DMS114 treated with DMSO at 0.1 percent for 48 hours (cell line): ENCODE measurements at regions not wholly inside any gene's neighbourhood (a gene's known extent, or its start where the extent isn't known, plus 50 kb on each side); places are given as distances from the start of the nearest gene placed in this dataset.
"Not testable (repeated sequence)": the region's sequence is repeated elsewhere in the genome, so short reads cannot be mapped to it uniquely, and the experiment has no call there.

Source experiments
- DNase-seq: peaks from one replicate; lab custom pipeline; 2025; ENCODE audit not compliant: unreplicated experiment; lab: John Stamatoyannopoulos, UW

DNA sequence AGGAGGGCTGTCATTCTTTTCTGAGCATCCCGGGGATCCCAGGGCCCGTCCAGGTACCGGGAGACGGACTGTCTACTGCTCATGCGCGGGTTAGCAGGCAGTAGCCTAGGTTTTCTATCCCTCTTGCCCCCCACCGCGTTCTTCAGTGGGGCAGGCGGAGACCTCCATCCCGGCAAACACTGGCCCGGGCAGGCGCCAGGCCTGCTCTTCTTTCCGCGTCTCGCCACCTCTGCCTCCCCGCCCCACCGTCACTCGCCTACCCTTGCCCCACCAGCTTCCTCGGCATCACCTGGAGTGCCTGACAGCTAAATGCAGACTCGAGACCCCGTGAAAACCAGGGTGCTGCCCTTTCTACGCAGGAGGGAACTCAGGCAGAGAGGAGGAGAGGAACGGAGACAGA, 1937.7 kb upstream of the DEFB115 start:
- DNase-seq: no peak

DNA sequence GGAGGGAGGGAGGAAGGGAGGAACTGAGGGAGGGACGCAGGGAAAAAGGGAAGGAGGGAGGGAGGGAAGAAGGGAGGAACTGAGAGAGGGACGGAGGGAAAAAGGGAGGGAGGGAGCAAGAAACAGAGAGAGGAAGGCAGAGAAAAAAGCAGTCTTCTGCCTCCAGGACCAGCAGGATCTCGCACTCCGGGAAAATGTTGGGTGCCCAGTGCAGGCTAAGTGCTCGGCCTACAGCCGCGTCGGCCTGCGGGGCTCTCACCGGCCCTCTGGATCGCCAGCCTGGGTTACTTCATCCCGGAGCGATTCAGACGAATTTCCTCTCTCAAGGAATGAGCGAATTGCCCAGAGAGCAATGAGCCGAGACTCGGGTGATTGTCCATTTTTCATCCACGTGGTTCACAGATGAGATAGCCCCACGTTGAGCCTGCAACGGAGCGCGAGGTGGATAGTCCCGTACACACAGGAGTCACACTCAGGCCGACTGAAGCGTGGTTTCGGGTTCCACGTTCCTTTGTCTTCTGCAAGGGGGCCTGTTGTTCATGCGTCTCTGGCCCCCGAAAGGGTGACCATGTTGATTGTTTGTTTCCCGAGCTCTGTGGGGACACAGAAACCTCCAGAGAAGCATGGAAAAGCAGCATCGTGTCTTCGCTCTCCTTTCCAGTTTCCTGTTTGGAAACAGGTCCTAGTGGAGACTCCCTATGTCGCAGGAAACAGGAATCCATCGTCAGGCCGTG, 1937.1 kb upstream of the DEFB115 start:
- DNase-seq: not testable (repeated sequence)

DNA sequence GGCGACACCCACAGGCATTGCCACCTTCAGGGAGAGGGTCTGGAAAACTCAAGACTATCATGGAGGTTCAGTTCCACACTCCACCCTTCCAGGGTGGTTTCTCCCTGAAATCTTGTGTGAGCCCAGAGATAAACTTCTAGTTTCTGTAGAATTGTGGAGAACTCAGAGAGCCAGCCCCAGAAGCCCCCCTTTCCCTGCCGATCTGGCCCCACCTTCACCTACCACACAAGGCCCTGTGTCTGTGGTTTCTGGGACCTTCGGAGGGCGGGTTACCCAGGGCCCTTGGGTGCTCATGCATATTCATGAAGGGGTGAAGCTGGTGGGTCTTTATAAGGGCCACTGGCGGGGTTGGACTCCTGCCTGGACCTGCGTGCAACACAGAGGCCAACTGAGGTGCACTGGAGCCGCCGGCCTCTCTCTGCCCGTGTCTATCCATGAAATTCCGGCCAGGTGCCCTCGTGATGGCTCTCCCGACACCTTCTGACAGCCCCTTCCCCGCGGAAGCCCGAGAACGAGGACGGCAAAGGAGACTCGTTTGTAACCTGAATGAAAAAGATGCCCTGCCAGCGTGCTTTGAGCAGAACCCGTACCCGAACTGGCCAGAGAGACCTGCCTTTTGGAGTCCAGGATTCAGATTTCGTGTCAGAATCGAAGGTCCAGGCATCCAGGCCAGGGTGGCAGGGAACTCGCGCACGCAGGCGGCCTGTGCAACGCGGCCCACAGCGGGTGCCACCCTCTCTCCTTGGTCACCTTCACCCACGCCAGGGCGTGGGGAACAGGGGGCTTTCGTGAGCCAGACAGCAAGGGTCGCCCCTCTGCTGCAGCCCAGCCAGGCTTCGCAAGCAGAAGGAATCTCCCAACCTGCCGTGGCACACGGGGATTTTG, 1933.6 kb upstream of the DEFB115 start:
- DNase-seq: not testable (repeated sequence)

DNA sequence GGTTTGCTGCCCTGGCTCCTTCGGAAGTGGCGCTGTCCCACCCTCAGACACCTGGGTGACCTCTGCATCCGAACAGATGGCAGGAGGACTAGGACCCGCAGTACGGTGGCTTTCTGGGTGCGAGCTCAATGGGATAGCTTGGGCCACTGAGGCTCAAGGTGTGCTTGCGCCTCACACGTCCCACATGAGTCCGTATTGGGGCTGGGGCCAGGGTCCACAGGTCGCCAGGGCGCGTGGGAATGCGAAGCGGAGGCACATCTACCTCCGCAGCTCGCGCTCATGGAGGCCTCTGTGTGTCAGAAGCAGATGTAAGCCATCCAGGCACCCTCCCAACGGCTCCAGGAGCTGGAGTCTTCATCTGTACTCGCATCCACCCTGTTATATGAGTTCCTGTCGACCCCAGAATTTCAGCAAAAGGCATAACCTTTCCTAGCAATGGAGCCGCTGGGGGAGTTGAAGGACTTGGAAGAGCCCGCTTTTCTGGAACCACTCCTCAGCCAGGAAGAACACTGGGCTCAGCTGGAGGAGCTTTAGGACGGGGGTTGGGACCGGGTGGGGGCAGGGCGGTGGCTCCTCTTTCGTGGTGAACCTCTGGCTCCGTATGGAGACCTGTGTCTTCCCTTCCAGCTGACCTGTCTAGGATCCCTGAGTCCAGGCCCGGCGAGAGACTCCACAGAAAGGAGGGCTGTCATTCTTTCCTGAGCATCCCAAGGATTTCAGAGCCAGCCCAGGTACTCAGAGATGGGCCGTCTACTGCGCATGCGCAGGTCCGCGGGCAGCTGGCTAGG, 1932.8 kb upstream of the DEFB115 start:
- not testable (repeated sequence) for DNase-seq

DNA sequence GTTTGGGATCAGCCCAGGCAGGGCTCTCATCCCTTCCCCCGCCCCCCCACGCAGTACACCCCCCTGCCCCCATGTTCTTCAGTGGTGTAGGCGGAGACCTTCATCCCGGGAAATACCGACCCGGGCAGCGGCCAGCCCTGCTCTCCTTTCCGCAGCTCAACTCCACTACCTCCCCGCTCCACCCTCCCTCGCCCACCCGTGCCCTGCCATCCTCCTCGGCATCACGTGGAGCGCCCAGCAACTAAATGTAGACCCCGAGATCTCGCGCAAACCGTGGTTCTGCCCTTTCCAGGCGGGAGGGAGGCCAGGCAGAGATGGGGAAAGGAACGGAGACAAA, 1932.2 kb upstream of the DEFB115 start:
- DNase-seq: no peak

DNA sequence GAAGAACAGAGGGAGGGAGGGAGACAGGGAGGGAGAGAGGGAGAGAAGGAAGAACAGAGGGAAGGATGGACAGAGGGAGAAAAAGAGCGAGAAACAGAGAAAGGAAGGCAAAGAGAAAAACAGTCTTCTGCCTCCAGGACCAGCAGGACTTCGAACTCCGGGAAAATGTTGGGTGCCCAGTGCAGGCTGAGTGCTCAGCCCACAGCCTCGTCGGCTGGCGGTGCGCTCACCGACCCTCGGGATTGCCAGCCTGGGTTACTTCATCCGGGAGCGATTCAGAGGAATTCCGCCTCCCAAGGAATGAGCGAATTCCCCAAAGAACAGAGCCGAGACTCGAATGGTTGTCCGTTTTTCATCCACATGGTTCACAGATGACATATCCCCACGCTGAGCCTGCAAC, 1931.7 kb upstream of the DEFB115 start:
- DNase-seq: not testable (repeated sequence)

DNA sequence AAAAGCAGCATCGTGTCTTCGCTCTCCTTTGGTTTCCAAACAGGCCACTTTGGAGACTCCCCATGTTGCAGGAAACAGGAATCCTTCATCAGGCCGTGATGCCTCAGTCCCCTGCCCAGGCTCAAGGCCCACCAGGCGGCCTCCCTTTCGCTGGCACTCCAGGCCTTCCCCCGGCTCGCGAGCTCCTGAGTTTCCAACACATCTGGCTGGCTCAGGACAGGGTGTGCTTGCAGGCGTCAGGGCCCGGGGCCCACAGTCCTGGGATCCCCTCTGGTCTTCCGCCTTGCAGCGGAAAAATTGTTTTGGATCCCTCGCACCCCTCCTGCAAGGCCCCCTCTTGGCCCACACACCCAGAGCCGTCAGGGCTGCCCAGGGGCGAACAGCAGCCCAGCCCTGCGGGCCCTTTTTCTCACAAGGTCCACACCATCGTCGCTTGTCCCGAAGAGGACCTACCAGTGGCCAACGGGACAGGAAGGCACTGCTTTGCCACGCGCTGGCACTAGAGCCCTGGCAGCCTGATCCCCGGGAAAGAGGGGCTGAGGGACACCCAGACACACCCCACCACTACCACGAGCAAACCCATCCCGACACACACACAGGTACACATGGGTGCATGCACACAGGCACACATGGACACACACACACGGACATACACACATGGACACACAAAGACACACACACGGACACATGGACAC, 1930.9 kb upstream of the DEFB115 start:
- no peak for DNase-seq

DNA sequence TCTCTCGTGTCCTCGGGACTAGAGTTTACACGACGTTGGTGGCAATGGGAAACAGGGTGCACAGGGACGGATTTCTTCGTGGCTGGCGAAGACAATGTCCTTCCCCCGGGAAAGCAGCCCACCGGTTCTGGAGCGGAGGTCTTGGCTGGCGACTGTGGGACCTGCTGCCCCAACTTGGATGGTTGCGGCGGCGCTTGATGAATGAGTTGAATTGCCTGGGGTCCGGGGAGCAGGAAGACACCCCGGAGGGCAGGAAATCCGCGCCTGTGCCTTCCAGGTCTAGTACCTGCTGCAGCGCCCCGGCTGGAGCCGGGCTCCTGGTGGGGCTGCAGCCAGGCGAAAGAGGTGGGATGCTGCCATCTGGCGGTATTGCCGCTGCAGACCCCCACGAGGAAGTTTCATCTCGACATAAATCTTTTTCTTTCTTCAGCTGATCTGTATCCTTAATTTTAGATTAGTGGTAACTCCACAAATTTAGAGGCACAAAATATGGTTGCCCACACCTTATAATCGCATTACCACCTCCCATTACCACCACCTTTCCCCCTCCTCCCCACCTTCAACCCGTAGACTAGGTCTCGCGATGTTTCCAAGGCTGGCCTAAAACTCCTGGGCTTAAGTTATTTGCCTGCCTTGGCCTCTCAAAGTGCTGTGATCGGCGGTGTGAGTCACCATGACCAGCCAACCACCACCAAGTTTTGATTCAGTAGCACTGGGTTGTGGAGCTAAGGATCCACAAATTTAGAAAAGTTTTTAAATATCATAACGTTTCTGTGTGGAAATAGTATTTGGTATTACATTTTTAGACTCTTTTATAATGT, 1929.7 kb upstream of the DEFB115 start:
- DNase-seq: peak; percentile 20

DNA sequence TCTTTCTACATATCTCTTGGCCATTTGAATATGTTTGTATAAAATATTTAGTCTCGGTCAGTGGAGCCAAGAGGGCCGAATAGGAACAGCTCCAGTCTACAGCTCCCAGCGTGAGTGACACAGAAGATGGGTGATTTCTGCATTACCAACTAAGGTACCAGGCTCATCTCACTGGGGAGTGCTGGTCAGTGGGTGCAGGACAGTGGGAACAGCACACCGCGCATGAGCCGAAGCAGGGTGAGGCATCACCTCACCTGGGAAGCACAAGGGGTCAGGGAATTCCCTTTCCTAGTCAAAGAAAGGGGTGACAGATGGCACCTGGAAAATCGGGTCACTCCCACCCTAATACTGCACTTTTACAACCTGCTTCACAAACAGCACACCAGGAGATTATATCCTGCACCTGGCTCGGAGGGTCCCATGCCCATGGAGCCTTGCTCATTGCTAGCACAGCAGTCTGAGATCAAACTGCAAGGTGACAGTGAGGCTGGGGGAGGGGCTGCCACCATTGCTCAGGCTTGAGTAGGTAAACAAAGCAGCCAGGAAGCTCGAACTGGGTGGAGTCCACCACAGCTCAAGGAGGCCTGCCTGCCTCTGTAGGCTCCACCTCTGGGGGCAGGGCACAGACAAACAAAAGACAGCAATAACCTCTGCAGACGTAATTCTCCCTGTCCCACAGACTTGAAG, 1926.9 kb upstream of the DEFB115 start:
- DNase-seq: not testable (repeated sequence)

DNA sequence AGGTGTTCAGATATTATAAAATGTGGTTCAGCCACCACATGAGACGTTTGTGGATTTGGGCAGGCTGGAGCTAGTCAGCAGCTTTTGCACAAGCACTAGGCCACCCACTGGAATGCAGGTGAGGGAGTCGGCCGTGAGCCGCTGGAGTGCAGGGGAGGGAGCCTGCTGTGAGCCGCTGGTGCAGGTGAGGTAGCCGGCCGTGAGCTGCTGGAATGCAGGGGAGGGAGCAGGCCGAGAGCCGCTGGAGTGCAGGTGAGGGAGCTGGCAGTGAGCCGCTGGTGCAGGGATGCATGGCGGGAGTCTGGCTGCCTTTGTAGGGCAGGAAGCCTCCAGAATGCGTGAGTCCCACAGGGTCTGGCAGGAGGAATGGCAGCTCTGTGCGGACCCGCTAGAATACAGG, 1907.6 kb upstream of the DEFB115 start:
- no peak for DNase-seq

DNA sequence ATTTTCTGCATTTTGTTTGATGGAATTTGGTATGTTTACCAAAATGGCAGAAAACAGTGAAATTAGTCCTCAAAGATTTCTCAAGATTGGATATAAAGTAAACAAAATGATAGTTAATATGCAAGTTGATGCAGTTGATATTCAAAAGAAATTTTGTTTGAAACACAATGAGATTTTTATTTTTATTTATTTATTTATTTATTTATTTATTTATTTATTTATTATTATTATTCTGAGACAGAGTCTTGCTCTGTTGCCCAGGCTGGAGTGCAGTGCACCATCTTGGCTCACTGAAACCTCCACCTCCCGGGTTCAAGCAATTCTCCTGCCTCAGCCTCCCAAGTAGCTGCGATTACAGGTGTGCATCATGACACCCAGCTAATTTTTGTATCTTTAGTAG, 1881.5 kb upstream of the DEFB115 start:
- DNase-seq: not testable (repeated sequence)

DNA sequence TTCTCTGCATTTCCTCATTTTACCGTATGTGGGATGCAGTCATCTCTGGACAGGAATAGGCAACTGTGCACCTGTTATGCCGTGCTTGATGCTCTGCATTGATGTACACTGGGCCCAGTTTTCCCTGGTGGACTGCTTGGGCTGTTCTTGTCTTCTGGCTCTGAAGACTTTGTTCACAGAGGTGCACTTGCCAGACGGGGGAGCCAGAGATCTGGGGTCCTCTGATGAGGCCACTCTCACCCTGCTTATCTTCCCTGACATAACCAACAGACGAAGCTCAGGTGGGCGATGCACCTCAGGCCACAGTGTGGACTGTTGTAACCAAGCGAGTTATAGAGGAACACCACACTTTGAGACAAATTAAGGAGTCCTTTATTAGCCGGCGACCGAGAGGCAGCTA, 1864.6 kb upstream of the DEFB115 start:
- DNase-seq: not testable (repeated sequence)

DNA sequence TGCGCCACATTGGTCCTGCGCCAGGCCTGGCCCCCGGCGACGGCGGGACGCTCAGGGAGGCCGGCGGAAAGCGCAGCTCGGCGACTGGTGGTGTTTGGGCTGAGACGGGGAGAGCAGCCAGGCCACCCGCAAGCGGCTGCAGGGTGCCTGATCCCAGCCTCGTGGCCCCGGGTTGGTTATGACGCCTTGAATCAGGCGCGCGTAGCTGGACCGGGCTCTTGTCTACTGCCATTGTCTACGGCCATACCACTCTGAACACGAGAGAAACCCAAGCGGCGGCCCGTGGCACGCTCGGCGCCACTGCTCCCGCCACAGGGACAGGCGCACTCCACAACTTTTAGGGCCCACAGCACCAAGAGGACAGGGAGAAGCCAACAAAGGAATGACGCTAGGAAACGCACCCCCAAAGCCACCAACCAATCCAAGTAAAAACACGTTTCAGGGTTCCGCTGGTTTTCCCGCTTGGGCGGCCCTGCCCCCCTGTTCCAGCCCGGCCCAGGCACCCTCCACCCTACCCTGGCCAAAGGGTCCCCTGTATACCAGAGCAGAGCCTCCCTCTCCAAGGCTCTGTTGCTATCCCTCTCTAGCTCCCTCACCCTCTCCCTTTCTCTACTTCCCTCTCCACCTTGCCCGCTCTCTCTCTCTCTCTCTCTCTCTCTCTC, 1849.3 kb upstream of the DEFB115 start:
- no peak for DNase-seq

DNA sequence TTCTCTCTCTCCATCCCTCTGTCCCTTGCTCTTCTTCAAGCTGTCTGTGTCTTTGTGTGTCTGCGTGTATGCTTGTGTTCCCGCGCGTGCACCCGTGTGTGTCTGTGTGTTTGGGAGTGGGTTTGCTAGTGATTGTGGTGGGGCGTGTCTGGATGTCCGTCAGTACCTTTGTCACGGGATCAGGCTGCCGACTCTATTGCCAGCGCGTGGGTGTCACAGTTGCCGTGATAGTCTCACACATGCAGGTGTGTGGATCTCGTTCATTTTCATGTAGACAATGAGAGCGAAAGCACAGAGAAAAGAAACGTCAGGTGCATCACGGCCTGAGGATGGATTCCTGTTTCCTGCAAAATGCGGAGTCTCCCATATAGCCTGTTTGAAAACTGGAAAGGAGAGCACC, 1848.8 kb upstream of the DEFB115 start:
- DNase-seq: not testable (repeated sequence)

DNA sequence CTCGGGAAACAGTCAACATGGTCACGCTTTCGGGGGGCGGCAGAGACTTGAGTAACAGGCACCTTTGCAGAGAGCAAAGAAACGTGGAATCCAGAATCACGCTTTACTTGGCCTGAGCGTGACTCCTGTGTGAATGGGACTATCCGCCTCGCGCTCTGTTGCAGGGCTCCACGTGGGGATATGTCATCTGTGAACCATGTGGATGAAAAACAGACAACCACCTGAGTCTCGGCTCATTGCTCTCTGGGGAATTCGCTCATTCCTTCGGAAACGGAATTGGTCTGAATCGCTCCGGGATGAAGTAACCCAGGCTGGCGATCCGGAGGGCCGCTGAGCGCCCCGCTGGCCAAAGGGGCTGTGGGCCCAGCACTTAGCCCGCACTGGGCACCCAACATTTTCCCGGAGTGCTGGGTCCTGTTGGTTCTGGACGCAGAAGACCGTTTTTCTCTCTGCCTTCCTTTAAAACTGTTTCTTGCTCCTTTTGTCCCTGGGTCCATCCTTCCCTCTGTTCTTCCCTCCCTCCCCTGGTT, 1848.2 kb upstream of the DEFB115 start:
- not testable (repeated sequence) for DNase-seq

DNA sequence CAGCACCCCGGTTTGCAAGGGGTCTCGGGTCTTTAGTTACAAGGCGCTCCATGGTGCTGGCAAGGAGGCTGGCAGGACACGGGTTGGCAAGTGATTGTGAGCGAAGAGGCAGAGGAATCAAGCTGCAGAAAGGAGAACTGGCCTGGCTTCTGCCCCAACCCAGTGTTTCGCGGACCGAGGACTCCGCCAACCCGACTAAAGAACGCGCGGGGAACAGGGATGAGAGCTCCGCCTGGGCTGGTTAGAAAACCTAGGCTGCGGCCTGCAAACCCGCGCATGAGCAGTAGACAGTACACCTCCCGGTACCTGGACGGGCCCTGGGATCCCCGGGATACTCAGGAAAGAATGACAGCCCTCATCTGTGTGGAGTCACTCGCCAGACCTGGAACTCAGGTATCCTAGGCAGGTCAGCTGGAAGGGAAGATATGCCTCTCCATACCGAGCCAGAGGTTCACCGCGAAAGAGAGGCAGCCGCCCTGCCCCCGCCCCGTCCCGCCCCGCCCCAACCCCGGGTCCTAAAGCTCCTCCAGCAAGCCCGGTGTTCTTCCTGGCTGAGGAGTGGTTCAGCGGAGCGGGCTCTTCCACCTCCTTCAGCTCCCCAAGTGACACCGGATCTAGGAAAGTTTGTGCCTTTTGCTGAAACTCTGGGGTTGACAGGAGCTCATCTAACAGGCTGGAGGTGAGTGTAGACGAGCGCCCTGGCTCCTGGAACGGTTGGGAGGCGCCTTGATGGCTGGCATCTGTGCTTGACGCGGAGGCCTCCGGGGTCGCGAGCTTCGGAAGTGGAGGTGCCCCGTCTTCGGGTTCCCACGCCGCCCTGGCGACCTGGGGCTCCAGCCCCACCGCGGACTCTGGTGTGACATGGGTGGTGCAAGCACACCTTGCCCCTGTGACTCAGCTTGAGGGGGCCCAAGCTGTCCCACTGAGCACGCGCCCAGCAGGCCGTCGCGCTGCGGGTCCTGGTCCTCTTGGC, 1847.3 kb upstream of the DEFB115 start:
- DNase-seq: no peak

DNA sequence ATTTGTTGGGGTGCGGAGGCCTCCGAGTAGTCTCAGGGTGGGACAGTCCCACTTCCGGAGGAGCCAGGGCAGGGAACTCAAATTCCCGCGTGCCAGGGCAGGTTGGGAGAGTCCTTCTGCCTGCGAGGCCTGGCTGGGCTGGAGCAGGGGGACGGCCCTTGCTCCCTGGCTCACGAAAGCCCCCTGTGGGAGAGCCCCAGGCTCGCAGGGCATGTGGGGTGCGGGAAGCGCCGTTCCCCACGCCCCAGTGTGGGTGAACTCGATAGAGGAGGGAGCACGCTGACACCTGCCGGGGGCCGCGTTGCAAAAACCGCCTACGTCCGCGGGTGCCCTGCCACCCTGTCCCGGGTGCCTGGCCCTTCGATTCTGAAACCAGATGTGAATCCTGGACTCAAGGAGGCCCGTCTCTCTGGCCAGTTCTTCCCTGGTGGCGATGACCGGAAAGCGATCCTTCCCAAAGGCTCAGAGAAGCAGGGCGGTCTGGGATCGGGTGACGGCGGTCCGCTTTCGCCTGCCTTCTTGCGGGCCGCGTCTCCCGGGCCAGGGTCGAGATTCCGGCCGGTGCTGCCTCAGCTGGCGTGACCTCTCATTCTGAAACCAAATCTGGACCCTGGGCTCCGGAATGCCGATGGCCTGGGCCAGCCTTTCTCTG, 1846.5 kb upstream of the DEFB115 start:
- no peak for DNase-seq
